Upper lobe of left lung (tissue), 4 donors: ENCODE measurements at regions not wholly inside any gene's neighbourhood (a gene's known extent, or its start where the extent isn't known, plus 50 kb on each side); places are given as distances from the start of the nearest gene placed in this dataset.

Source experiments
- CTCF ChIP-seq, 6 experiments: fragments of 450-650 bp in 4 of 6; fragments of 200-600 bp in 2 of 6; sonication (generic) in 2 of 6; IDR thresholded peaks; one replicate each; pipeline ENCODE4 v1.5.1; 2016 to 2019; ENCODE audit warnings: antibody characterized with exemption in 6 of 6
- POLR2A ChIP-seq, 4 donors: fragments of 450-650 bp; IDR thresholded peaks; one replicate each; pipeline ENCODE4 v1.5.1; 2016 to 2017; ENCODE audit warnings: antibody characterized with exemption in 4 of 4, mild to moderate bottlenecking in 2 of 4
- POLR2AphosphoS5 ChIP-seq, 2 donors: sonication (generic); formaldehyde crosslinking; IDR thresholded peaks; one replicate each; pipeline ENCODE4 v1.5.1; 2017; ENCODE audit warnings: antibody characterized with exemption in 2 of 2

DNA sequence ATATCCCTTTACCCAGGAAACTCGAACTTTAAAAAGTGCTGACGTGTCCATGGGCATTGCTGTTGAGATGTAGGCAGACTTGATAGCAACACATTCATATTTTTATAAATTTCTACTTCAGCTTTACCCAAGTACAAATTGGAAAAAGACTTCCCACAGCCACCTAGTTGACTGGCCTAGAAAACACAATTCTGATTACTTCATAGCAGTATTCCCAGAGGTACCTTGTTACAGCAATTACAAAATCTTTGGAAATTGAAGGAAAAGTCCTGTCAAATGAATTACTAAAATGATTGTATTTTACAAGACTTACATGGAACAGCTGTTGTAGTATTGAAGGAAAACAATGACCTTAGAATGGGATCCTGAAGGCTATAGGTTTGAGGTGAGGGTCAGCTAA is 130.7 kb upstream of the NREP start:
- no peak for TF ChIP-seq CTCF (IDR thresholded peaks at IDR 0.05)
- TF ChIP-seq POLR2A (IDR thresholded peaks at IDR 0.05), result no peak
- no peak for TF ChIP-seq POLR2AphosphoS5 (IDR thresholded peaks at IDR 0.05)
